ENCODE measurements at regions not wholly inside any gene's neighbourhood (a gene's known extent, or its start where the extent isn't known, plus 50 kb on each side); places are given as distances from the start of the nearest gene placed in this dataset.
"Not testable (repeated sequence)": the region's sequence is repeated elsewhere in the genome, so short reads cannot be mapped to it uniquely, and the experiment has no call there.

DNA sequence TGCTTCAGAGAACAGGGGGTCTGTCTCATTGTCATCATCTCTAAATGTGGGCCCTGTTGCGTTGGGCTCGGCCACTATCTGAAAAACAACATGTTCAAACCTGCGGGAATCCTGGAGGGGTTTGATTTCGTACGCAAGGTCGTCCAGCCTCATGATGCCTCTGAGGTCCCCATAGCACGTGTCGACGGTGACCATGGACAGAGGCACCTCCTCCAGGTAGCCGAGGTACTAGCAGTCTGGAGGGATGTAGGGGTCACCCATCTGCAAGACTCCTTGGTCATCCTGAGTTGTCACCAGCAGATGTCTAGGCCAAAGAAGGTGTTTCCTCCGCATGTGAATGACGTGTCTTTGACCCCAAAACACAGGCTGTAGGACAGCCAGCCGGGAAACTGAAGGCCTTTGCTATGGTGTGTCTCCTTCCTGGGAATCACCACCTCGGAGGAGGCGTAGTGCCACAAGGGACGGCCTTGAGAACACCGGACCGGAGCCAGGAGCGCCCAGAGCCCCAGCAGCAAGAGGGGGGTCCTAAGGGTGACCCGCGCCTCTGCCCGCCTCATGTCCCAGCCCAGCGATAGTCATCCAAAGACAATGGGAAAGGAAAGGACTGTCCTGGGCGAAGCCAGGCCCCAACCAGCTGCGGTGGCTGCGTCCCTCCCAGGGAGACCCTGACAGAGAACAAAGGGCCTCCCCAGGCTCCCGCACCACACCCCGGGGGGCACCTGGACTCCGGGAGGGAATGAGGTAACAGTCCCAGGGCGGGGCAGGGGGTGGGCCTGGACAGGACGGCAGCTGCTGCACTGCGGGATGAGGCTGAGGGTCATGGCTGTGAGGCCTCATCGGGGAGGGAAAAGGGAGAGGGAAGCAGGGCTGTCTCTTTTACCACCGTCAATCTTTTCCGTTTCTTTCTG lies 445.5 kb downstream of the TMEM121 start:
- intact Hi-C loops (cut with DNase I) = no loop called here
- Histone ChIP-seq H3K36me3 (no peaks in the 10 kb centered on the region), H3K27me3 (no peaks in the 10 kb centered on the region), H3K4me3 (no peak overlapping the region), H3K27ac (no peak overlapping the region), H3K9me3 (no peaks in the 10 kb centered on the region), H3K4me1 (no peaks in the 10 kb centered on the region)
- TF ChIP-seq, protein P1, sequence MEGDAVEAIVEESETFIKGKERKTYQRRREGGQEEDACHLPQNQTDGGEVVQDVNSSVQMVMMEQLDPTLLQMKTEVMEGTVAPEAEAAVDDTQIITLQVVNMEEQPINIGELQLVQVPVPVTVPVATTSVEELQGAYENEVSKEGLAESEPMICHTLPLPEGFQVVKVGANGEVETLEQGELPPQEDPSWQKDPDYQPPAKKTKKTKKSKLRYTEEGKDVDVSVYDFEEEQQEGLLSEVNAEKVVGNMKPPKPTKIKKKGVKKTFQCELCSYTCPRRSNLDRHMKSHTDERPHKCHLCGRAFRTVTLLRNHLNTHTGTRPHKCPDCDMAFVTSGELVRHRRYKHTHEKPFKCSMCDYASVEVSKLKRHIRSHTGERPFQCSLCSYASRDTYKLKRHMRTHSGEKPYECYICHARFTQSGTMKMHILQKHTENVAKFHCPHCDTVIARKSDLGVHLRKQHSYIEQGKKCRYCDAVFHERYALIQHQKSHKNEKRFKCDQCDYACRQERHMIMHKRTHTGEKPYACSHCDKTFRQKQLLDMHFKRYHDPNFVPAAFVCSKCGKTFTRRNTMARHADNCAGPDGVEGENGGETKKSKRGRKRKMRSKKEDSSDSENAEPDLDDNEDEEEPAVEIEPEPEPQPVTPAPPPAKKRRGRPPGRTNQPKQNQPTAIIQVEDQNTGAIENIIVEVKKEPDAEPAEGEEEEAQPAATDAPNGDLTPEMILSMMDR (IDR thresholded peaks at IDR 0.05) = no peak
- WGBS, 2 donors = 66 to 81% methylated on average over 35 of the region's 35 CpGs
- no peak for DNase-seq
- ATAC-seq = no peak
- no peak for FAIRE-seq

DNA sequence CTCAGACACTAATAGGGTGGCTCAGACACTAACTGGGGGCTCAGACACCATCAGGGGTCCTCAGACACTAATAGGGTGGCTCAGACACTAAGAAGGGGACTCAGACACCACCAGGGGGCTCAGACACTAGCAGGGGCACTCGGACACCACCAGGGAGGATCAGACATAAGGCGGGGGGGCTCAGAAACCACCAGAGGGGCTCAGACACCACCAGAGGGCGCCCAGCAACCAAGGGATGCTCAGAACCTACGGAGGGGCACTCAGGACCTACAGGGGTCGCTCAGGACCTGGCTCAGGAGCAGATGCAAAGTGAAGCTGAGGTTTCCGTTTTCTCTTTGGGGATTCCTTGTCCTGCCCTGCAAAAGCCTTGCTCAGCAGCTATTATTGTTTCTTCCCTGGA lies 448.5 kb downstream of the TMEM121 start:
- Histone ChIP-seq H3K36me3 (no peaks in the 10 kb centered on the region), H3K4me3 (no peak overlapping the region), H3K9me3 (no peaks in the 10 kb centered on the region), H3K27me3 (no peaks in the 10 kb centered on the region), H3K27ac (no peak overlapping the region), H3K4me1 (no peaks in the 10 kb centered on the region)
- intact Hi-C loops (cut with DNase I) = no loop called here
- TF ChIP-seq, protein P1 (IDR thresholded peaks at IDR 0.05) = no peak
- ATAC-seq = no peak
- no peak for FAIRE-seq
- 19 to 29% methylated on average over 6 of the region's 6 CpGs for WGBS, 2 donors
- DNase-seq = no peak

DNA sequence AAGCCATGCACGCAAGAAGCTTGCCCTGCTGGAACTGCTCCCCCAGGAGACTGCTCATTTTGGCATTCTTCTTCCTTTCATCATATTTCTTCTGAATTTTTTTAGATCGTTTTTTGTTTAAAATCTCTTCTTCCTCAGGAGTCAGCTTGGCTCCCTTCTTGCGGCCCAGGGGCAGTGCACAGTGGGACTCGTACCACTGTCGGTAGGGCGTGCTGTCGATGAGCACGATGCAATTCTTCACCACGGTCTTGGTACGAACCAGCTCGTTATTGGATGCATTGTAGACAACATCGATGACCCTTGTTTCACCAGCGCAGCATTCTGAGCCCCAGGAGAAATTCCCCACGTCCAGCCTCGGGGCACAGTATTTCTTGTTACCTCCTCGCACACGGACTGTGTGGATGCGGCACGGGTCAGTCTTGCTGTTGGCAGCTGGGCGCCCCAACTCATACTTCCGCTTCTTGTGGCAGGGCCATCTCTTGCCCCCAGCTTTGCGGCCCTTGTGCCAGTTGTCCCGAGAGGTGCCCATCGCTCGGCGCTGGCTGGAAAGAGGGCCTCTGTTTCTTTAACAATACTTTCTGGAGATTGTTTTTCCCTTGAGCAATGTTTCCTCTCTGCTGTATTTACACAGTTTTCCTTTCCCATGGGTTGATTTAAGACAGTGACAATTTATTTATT lies 452.4 kb downstream of the TMEM121 start:
- WGBS, 2 donors = 79 to 81% methylated on average over 26 of the region's 26 CpGs
- TF ChIP-seq, protein P1 (IDR thresholded peaks at IDR 0.05) = no peak
- no peak for FAIRE-seq

DNA sequence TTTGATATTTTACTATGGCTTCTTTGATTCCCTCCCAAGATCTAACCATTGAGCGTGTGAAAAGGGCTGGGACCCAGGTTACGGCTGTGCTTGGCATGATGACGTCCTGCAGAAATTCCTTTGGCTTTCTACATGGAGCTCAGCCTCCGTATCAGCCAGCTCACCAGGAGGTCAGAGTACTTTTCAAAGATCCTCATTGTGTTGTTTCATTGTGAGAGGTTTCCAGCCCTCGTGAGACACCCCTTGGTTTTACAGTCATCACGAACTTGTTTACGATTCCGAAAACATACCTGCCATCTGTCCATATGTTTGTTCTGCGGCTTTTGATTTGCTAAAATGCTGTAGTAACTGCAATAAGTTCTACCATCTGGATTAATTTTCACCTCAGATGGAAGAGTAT lies 453.1 kb downstream of the TMEM121 start:
- peak; percentile 73 for FAIRE-seq
- ATAC-seq = no peak
- Histone ChIP-seq H3K27me3 (no peaks in the 10 kb centered on the region), H3K27ac (no peak overlapping the region), H3K36me3 (no peaks in the 10 kb centered on the region), H3K9me3 (no peaks in the 10 kb centered on the region), H3K4me3 (no peak overlapping the region), H3K4me1 (no peaks in the 10 kb centered on the region)
- TF ChIP-seq, protein P1 (IDR thresholded peaks at IDR 0.05) = no peak
- DNase-seq = no peak
- WGBS, 2 donors = 74% methylated on average over 9 of the region's 9 CpGs
- intact Hi-C loops (cut with DNase I) = no loop called here

More for the DNA sequence above, 452.4 kb downstream of the TMEM121 start:
- Histone ChIP-seq H3K27ac (no peak overlapping the region), H3K4me1 (no peaks in the 10 kb centered on the region), H3K27me3 (no peaks in the 10 kb centered on the region), H3K36me3 (no peaks in the 10 kb centered on the region), H3K4me3 (no peak overlapping the region), H3K9me3 (no peaks in the 10 kb centered on the region)
- intact Hi-C loops (cut with DNase I) = no loop called here
- ATAC-seq (no peak), DNase-seq (no peak)

DNA sequence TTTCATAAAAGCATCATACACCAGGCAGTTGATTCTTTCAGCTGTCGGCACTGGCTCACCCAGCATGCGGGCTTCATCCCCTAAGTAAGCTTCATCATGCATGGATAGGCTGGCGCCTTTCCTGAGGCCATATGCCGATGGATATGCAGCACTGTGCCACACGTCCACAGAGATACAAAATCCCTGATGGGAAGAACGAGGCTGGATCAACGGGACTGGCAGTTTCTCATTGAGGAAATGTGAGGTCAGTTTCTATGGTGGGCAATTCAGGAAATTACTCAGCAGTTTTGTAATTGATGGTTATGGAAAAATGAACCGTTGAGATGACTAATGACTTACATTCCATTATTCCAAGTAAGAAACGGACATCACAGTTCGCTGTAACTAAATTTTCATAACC lies 453.8 kb downstream of the TMEM121 start:
- no peak overlapping the region for H3K4me3 ChIP-seq
- TF ChIP-seq, protein P1 (IDR thresholded peaks at IDR 0.05) = no peak
- ATAC-seq (no peak), DNase-seq (no peak), FAIRE-seq (no peak)
- no peaks in the 10 kb centered on the region for H3K4me1 ChIP-seq
- H3K9me3 ChIP-seq = no peaks in the 10 kb centered on the region
- no peaks in the 10 kb centered on the region for H3K36me3 ChIP-seq
- intact Hi-C loops (cut with DNase I) = no loop called here
- WGBS, 2 donors = 57 to 71% methylated on average over 10 of the region's 10 CpGs
- no peaks in the 10 kb centered on the region for H3K27me3 ChIP-seq
- H3K27ac ChIP-seq = no peak overlapping the region

DNA sequence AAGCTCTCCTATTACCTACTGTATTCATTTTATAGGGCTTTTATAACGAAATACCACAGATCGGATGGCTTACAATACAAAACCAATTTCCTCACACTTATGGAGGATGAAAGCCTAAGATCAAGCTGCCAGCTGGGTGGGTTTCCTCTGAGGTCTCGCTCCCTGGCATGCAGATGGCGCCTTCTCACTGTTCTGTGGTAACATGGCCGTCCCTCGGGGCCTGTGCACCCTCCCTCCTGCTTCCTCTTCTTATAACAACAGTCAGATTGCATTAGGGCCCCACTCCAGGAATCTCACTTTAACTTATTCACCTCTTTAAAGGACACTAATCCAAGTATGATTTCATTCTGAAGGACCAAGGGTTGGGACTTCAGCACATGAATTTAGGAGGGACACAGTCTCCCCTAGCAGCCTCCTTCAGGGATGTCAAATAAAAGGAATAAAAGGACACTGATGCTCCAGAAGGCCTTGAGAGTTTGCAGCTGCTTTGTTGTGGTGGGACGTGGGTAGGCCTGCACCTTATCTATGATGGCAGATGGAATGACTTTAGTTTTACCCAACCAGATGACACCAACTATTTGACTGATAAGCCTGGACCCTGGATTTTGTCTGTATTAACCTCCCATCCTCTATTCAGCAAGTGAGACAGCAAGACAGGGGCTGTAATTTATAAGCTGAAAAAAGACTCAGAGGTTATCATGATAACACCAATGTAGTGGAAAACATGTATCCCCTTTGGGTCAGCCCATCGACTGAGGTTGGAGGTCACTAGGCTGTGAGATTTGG lies 455.3 kb downstream of the TMEM121 start:
- DNase-seq; H3K27me3 ChIP-seq; H3K9me3 ChIP-seq; H3K4me1 ChIP-seq; ATAC-seq; FAIRE-seq; H3K36me3 ChIP-seq; H3K4me3 ChIP-seq; H3K27ac ChIP-seq; intact Hi-C loops (cut with DNase I): not testable (repeated sequence)
- 56 to 63% methylated on average over 8 of the region's 8 CpGs for WGBS, 2 donors
